Peyer's patch (tissue), 4 donors: ENCODE measurements at regions not wholly inside any gene's neighbourhood (a gene's known extent, or its start where the extent isn't known, plus 50 kb on each side); places are given as distances from the start of the nearest gene placed in this dataset.
A peak's percentile ranks its signal among the peaks of the same experiment; 100 is the strongest.
"Not testable (repeated sequence)": the region's sequence is repeated elsewhere in the genome, so short reads cannot be mapped to it uniquely, and the experiment has no call there.

Experiments
- DNase-seq, 3 donors: peaks; one replicate each; pipeline ENCODE4 v3.0.0-alpha.2; 2017 to 2019
- H3K27ac ChIP-seq, 4 donors: fragments of 200-600 bp; sonication (generic); one replicate each; pipeline ENCODE4 v1.5.1; 2016 to 2019
- H3K27me3 ChIP-seq, 2 donors: fragments of 200-600 bp; sonication (generic); one replicate each; pipeline ENCODE4 v1.5.1; 2019
- H3K36me3 ChIP-seq, 3 donors: fragments of 200-600 bp; sonication (generic); one replicate each; pipeline ENCODE4 v1.5.1; 2016 to 2019
- H3K4me1 ChIP-seq, 4 donors: fragments of 200-600 bp; sonication (generic); one replicate each; pipeline ENCODE4 v1.5.1; 2016 to 2019
- H3K4me3 ChIP-seq, 4 donors: fragments of 200-600 bp; sonication (generic); 1 replicate in 3 of 4; 2 replicates in 1 of 4; pipeline ENCODE4 v1.5.1; 2016 to 2019; ENCODE audit warnings: mild to moderate bottlenecking in 1 of 4
- H3K9me3 ChIP-seq, 4 donors: fragments of 200-600 bp; sonication (generic); one replicate each; pipeline ENCODE4 v1.5.1; 2016 to 2019; ENCODE audit warnings: mild to moderate bottlenecking in 1 of 4
- POLR2A ChIP-seq, 2 donors: fragments of 450-650 bp; IDR thresholded peaks; one replicate each; pipeline ENCODE4 v1.5.1; 2017; ENCODE audit warnings: antibody characterized with exemption in 2 of 2, mild to moderate bottlenecking in 2 of 2, moderate library complexity in 2 of 2
- TF ChIP-seq, protein P1 (sequence below), 6 experiments: fragments of 450-650 bp in 4 of 6; fragments of 200-600 bp in 2 of 6; sonication (generic) in 1 of 6; IDR thresholded peaks; one replicate each; pipeline ENCODE4 v1.5.1; 2017 to 2019; ENCODE audit warnings: antibody characterized with exemption in 6 of 6, mild to moderate bottlenecking in 3 of 6, moderate library complexity in 1 of 6

DNA sequence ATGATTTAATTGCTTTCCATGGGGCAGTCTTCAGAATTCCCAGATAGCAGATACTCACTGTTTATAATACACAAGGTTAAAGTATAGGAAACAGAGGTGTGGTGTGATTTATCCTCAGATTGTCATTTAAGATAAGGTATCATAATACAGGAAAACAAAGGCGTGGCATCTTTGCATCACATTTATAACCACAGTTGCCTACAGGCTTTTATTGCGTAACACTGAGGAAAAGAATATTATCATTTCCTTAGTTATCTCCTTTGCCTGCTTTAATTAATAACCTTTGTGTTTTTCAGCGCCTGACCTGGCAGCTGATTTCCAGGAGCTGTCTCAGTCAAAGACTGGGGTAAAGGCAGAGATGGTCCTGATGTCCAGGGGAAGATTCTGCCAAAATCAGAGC lies 68.8 kb downstream of the SSX7 start:
- no peaks in the 10 kb centered on the region for H3K36me3 ChIP-seq
- peak overlapping the region in 1 of 4 donors; percentile 28 for H3K27ac ChIP-seq
- no peaks in the 10 kb centered on the region for H3K4me1 ChIP-seq
- DNase-seq, result no peak
- H3K27me3 ChIP-seq, result no peaks in the 10 kb centered on the region
- H3K9me3 ChIP-seq, result no peaks in the 10 kb centered on the region
- H3K4me3 ChIP-seq, result no peak overlapping the region
- TF ChIP-seq, protein P1, sequence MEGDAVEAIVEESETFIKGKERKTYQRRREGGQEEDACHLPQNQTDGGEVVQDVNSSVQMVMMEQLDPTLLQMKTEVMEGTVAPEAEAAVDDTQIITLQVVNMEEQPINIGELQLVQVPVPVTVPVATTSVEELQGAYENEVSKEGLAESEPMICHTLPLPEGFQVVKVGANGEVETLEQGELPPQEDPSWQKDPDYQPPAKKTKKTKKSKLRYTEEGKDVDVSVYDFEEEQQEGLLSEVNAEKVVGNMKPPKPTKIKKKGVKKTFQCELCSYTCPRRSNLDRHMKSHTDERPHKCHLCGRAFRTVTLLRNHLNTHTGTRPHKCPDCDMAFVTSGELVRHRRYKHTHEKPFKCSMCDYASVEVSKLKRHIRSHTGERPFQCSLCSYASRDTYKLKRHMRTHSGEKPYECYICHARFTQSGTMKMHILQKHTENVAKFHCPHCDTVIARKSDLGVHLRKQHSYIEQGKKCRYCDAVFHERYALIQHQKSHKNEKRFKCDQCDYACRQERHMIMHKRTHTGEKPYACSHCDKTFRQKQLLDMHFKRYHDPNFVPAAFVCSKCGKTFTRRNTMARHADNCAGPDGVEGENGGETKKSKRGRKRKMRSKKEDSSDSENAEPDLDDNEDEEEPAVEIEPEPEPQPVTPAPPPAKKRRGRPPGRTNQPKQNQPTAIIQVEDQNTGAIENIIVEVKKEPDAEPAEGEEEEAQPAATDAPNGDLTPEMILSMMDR (IDR thresholded peaks at IDR 0.05), result no peak
- no peak for TF ChIP-seq POLR2A (IDR thresholded peaks at IDR 0.05)

DNA sequence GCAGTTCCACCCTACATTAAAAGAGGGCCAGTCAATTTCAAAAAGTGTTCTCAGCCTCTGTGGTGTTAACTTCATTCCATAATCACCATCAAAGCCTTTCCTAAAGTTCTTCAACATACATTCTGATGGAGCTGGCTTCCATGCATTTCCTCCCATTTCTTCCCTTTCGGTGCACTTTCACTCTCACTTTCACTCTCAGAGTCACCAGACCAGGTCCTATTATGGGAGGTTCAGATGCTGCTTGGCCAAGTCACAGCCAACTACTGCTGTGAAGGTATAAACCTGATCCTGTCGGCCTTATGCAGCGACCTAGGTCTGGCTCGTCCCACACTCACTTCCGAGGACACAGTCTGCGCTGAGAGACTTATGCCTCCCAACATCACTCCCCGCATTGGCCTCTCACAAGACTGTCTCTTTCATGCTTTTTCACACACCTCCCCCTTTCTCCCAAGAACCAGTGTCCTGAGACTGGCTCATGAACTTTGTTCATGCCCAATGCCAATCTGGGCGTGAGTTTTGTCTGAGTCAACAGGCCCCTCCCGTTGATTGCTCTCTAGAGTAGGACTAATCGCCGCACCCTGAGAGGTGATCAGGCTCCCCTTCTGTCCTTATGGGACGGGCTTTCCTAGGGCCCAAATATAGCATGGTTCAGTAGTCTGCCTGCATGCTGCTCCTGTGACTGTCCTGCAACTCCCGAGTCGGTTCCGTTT lies 60.8 kb upstream of the XAGE1B start:
- no peak for TF ChIP-seq POLR2A (IDR thresholded peaks at IDR 0.05)
- TF ChIP-seq, protein P1 (IDR thresholded peaks at IDR 0.05), result no peak
- no peaks in the 10 kb centered on the region for H3K9me3 ChIP-seq
- no peaks in the 10 kb centered on the region for H3K27me3 ChIP-seq
- no peaks in the 10 kb centered on the region for H3K36me3 ChIP-seq
- H3K4me3 ChIP-seq, result peak overlapping the region in 2 of 4 donors; percentile 5 to 24
- peak overlapping the region in 2 of 4 donors; percentile 63 to 77 for H3K27ac ChIP-seq
- H3K4me1 ChIP-seq, result no peaks in the 10 kb centered on the region
- peak in 2 of 3 donors; percentile 64 to 77 for DNase-seq

DNA sequence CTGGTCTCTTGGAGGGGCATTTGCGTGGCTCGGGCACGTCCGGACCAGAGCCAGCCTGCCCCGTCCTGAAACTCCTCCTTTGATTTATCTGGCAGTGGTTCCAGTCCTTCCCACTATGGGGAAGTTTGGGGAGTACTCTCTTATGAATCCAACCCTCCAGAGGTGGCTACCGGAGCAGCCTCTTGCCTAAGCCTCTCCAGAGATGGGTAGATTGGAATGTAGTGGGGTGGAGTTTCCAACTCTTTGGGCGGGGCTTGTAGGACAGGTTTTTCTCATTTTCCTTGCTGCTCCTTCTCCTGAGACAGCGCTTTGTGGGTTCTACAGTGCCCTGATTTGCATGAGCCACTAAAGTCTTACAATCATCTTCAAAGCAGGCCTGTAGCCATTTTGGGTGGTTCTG lies 60.1 kb upstream of the XAGE1B start:
- Histone ChIP-seq H3K36me3 (no peaks in the 10 kb centered on the region), H3K27ac (peak overlapping the region in 2 of 4 donors; percentile 63 to 77), H3K27me3 (no peaks in the 10 kb centered on the region), H3K9me3 (no peaks in the 10 kb centered on the region), H3K4me1 (no peaks in the 10 kb centered on the region), H3K4me3 (peak overlapping the region in 2 of 4 donors; percentile 5 to 24)
- no peak for DNase-seq
- TF ChIP-seq, protein P1 (IDR thresholded peaks at IDR 0.05), result no peak
- no peak for TF ChIP-seq POLR2A (IDR thresholded peaks at IDR 0.05)

DNA sequence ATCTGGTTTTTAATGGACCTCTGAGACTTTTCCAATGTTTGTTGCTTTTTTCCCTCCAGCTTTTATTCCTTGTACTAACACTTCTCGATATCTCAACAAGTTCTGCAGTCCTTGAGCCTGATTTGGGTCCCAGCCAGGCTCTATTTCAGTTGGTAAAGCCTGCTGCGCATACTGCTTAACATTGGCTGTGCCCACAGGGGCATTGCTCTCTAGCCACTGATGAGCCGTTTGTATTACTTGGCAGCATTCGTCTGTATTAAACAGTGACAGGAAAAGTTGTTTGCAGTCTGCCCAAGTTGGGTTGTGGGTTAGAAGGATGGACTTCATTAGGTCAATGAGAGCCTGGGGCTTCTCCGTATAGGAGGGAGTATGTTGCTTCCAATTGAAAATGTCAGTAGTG lies 59.6 kb upstream of the XAGE1B start:
- Histone ChIP-seq H3K9me3 (no peaks in the 10 kb centered on the region), H3K27me3 (no peaks in the 10 kb centered on the region), H3K4me3 (no peak overlapping the region), H3K27ac (no peak overlapping the region), H3K4me1 (no peaks in the 10 kb centered on the region), H3K36me3 (no peaks in the 10 kb centered on the region)
- no peak for TF ChIP-seq POLR2A (IDR thresholded peaks at IDR 0.05)
- TF ChIP-seq, protein P1 (IDR thresholded peaks at IDR 0.05), result no peak
- no peak for DNase-seq

DNA sequence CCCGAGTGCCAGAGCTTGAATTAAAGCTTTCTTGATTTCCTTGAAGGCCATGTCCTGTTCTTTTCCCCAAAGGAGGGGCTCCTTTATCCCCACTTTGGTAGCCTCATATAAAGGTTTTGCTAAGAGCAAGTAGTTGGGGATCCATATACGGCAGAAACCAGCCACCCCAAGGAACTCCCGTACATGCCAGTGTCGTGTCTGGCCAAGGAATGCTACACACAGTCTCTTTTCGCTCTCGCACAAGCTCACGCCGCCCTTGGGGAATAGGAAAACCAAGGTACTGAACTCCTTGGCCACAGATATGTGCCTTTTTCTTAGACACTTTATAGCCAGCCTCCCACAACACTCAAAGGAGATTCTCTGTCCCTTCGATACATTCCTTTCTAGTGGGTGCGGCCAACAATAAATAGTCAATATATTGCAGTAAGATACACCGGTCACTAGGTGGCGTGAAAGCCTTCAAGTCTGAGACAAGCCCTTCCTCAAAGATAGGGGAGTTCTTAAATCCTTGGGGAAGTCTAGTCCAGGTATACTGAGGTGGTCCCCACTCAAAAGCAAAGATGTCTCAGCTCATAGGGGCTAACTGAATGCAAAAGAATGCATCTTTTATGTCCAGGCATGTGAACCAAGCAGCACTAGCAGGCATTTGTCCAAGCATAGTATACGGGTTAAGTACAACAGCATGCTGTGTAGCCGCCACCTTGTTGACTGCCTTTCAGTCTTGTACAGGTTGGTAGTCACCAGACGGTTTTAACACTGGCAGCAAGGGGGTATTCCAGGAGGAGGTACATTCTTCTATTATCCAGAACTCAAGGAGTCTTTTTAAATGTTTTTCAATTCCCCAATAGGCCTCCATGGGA lies 57.8 kb upstream of the XAGE1B start:
- H3K4me1 ChIP-seq, result no peaks in the 10 kb centered on the region
- H3K9me3 ChIP-seq, result no peaks in the 10 kb centered on the region
- no peaks in the 10 kb centered on the region for H3K36me3 ChIP-seq
- DNase-seq, result peak in 1 of 3 donors; percentile 55
- H3K4me3 ChIP-seq, result no peak overlapping the region
- no peaks in the 10 kb centered on the region for H3K27me3 ChIP-seq
- no peak overlapping the region for H3K27ac ChIP-seq
- TF ChIP-seq, protein P1 (IDR thresholded peaks at IDR 0.05), result peak in 5 of 6 experiments; percentile 0 to 77 (median 69)
- TF ChIP-seq POLR2A (IDR thresholded peaks at IDR 0.05), result no peak

DNA sequence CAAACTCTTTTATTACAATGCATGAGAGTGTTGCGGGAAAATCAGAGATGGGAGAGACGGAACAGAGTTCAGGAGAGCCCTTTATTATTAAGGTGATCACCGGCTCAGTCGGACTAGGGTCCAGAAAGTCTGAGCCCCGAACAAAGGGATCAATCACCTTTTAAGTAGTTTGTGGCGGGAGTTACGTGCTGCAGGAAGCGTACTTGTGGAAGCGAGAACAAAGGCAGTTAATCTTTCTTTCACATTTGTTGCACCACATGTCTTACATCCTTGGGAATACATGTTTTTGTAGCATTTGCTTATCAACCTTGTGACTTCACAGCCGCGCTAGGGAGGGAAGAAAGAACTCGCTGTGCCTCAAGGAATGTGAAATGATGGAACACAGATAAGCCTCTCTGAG lies 51.3 kb upstream of the XAGE1B start:
- DNase-seq, H3K27me3 ChIP-seq, H3K9me3 ChIP-seq: not testable (repeated sequence)

More for the DNA sequence above, 51.3 kb upstream of the XAGE1B start:
- not testable (repeated sequence) for H3K36me3 ChIP-seq, H3K4me3 ChIP-seq, H3K27ac ChIP-seq, H3K4me1 ChIP-seq
